HEK293 (cell line): ENCODE measurements at regions not wholly inside any gene's neighbourhood (a gene's known extent, or its start where the extent isn't known, plus 50 kb on each side); places are given as distances from the start of the nearest gene placed in this dataset.

Experiments used
- BCL11A ChIP-seq: fragments of 450-650 bp; formaldehyde crosslinking; IDR thresholded peaks from 2 replicates; pipeline ENCODE4 v1.5.1; 2016; ENCODE audit warnings: low read depth, missing biosample characterization, missing genetic modification characterization
- CTCF ChIP-seq: fragments of 450-650 bp; formaldehyde crosslinking; IDR thresholded peaks from 2 replicates; pipeline ENCODE4 v1.5.1; 2016; ENCODE audit warnings: missing biosample characterization, missing genetic modification characterization
- ELK4 ChIP-seq: IDR thresholded peaks from 2 replicates; pipeline ENCODE4 v1.6.1; 2011; ENCODE audit warnings: mild to moderate bottlenecking, low read depth, low read length, borderline replicate concordance
- HOXA7 ChIP-seq: sonication (generic); formaldehyde crosslinking; IDR thresholded peaks from 2 replicates; pipeline ENCODE4 v1.8.1; 2022; ENCODE audit warnings: missing genetic modification reagents, borderline replicate concordance
- ZBTB48 ChIP-seq: fragments of 450-650 bp; formaldehyde crosslinking; IDR thresholded peaks from 2 replicates; pipeline ENCODE4 v1.5.1; 2016; ENCODE audit warnings: missing biosample characterization, missing genetic modification characterization
- ZNF132 ChIP-seq: fragments of 450-650 bp; formaldehyde crosslinking; IDR thresholded peaks from 2 replicates; pipeline ENCODE4 v1.5.1; 2017; ENCODE audit warnings: missing biosample characterization, missing genetic modification characterization, borderline replicate concordance
- ZNF19 ChIP-seq: fragments of 450-650 bp; formaldehyde crosslinking; IDR thresholded peaks from 2 replicates; pipeline ENCODE4; 2016; ENCODE audit warnings: missing biosample characterization, missing genetic modification characterization, low read depth
- ZNF274 ChIP-seq, 2 experiments: fragments of 200-500 bp in 1 of 2; fragments of 450-650 bp in 1 of 2; sonication (Bioruptor generic) in 1 of 2; formaldehyde crosslinking in 1 of 2; IDR thresholded peaks; 2 replicates each; pipeline versions ENCODE4 v1.5.1 to v1.6.1; 2014 to 2016; ENCODE audit warnings: borderline replicate concordance in 1 of 2, inconsistent platforms in 1 of 2, low read length in 1 of 2, missing biosample characterization in 1 of 2, missing genetic modification characterization in 1 of 2
- ZNF623 ChIP-seq: fragments of 450-650 bp; formaldehyde crosslinking; IDR thresholded peaks from 2 replicates; pipeline ENCODE4 v1.5.1; 2016; ENCODE audit warnings: missing biosample characterization, missing genetic modification characterization
- ZNF747 ChIP-seq: fragments of 450-650 bp; formaldehyde crosslinking; IDR thresholded peaks from 2 replicates; pipeline ENCODE4 v1.5.1; 2016; ENCODE audit warnings: missing biosample characterization, missing genetic modification characterization
- ZSCAN30 ChIP-seq: fragments of 450-650 bp; IDR thresholded peaks from 2 replicates; pipeline ENCODE4 v1.5.1; 2018; ENCODE audit warnings: missing biosample characterization, mild to moderate bottlenecking, missing genetic modification characterization, moderate library complexity
- TF ChIP-seq, protein P1 (sequence below): fragments of 450-650 bp; formaldehyde crosslinking; IDR thresholded peaks from 2 replicates; pipeline ENCODE4 v1.5.1; 2016; ENCODE audit warnings: missing biosample characterization, missing genetic modification characterization

DNA sequence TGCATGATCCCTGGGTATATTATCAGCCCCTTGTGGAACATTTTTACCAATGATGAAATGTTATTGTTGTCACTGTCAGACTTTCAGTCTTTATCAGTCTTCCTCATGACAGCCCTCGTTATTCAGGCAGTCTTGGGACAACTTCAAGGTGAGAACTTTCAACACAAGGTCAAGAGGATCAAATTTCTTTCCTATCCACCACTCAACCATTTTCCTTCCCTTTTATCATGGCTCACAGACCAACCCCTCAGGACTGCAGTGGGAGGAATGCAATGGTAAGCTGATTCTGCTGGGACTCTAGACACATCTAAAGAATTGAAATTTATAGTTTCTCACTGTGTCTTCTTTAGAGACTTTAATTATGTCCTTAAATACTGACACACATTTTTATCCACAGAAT is 107.0 kb upstream of the LSAMP start:
- TF ChIP-seq CTCF = no peak
- TF ChIP-seq, protein P1, sequence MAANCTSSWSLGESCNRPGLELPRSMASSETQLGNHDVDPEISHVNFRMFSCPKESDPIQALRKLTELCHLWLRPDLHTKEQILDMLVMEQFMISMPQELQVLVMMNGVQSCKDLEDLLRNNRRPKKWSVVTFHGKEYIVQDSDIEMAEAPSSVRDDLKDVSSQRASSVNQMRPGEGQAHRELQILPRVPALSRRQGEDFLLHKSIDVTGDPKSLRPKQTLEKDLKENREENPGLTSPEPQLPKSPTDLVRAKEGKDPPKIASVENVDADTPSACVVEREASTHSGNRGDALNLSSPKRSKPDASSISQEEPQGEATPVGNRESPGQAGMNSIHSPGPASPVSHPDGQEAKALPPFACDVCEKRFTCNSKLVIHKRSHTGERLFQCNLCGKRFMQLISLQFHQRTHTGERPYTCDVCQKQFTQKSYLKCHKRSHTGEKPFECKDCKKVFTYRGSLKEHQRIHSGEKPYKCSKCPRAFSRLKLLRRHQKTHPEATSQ (tag by site-specific recombination) = no peak
- TF ChIP-seq ZNF274 (IDR thresholded peaks at IDR 0.05; ENCODE audit: low read length) = no peak
- no peak for TF ChIP-seq ZNF274 (tag by site-specific recombination; IDR thresholded peaks at IDR 0.05; ENCODE audit: borderline replicate concordance)
- TF ChIP-seq BCL11A (tag by site-specific recombination) = no peak
- TF ChIP-seq ZBTB48 (tag by site-specific recombination) = no peak
- TF ChIP-seq ZNF19 (tag by site-specific recombination) = no peak
- TF ChIP-seq ZSCAN30 = no peak
- no peak for TF ChIP-seq ZNF132 (tag by site-specific recombination)
- TF ChIP-seq ZNF747 (tag by site-specific recombination) = no peak
- TF ChIP-seq ELK4 = no peak
- no peak for TF ChIP-seq ZNF623 (tag by site-specific recombination)
- TF ChIP-seq HOXA7 (CRISPR knock-in tag) = no peak
